IMR-90 (cell line): ENCODE measurements at regions not wholly inside any gene's neighbourhood (a gene's known extent, or its start where the extent isn't known, plus 50 kb on each side); places are given as distances from the start of the nearest gene placed in this dataset.

Source experiments
- ATAC-seq: fragments of 200-7000 bp; cut with Tn5 transposase; 2 replicates; pipeline ENCODE4 v1.9.1; 2020; ENCODE audit warnings: low read depth, mild to moderate bottlenecking, moderate library complexity
- BruUV-seq: library from RNA; stranded (reverse); fragments of 400-500 nt; replicated peaks from 2 replicates; lab custom pipeline; 2021; lab: Mats Ljungman, UMichigan
- CTCF ChIA-PET: fragments of 300-600 bp; formaldehyde crosslinking; extraction: SDS; loops from one replicate; lab custom pipeline; 2021; ENCODE audit warnings: antibody characterized with exemption; lab: Yijun Ruan, JAX
- POLR2A ChIA-PET: fragments of 300-600 bp; sonication (Branson Sonifier 250); formaldehyde crosslinking; loops from one replicate; lab custom pipeline; 2022; ENCODE audit warnings: antibody characterized with exemption; ENCODE audit not compliant: unreplicated experiment; lab: Charles Lee
- DNase-seq: peaks from one replicate; pipeline ENCODE4 v3.0.0; 2013
- H2AFZ ChIP-seq: replicated peaks from 2 replicates; pipeline ENCODE3; 2013; ENCODE audit warnings: low read length, mild to moderate bottlenecking; ENCODE audit not compliant: poor library complexity
- H2AK5ac ChIP-seq: 2 replicates; pipeline ENCODE4 v1.6.1; 2013; ENCODE audit warnings: low read depth, low read length, inconsistent platforms
- H2AK9ac ChIP-seq: replicated peaks from 2 replicates; pipeline ENCODE3; 2013; ENCODE audit warnings: mild to moderate bottlenecking, low read depth, low read length, moderate library complexity; ENCODE audit not compliant: poor library complexity
- H2BK120ac ChIP-seq: 2 replicates; pipeline ENCODE4 v1.6.1; 2013; ENCODE audit warnings: low read depth, low read length, inconsistent platforms
- H2BK15ac ChIP-seq: 3 replicates; pipeline ENCODE4 v1.6.1; 2013; ENCODE audit warnings: low read depth, low read length, inconsistent platforms
- H2BK20ac ChIP-seq: 2 replicates; pipeline ENCODE4 v1.6.1; 2013; ENCODE audit warnings: low read depth, mild to moderate bottlenecking, inconsistent platforms, low read length, moderate library complexity
- H2BK5ac ChIP-seq: 2 replicates; pipeline ENCODE4 v1.6.1; 2013; ENCODE audit warnings: mild to moderate bottlenecking, low read depth, low read length, inconsistent platforms; ENCODE audit not compliant: poor library complexity, severe bottlenecking
- H3K14ac ChIP-seq: replicated peaks from 2 replicates; pipeline ENCODE4 v1.6.1; 2013; ENCODE audit warnings: low read depth, low read length, inconsistent platforms
- H3K18ac ChIP-seq: 2 replicates; pipeline ENCODE4 v1.6.1; 2013; ENCODE audit warnings: low read depth, low read length, control low read depth
- H3K23ac ChIP-seq: 2 replicates; pipeline ENCODE4 v1.6.1; 2013; ENCODE audit warnings: low read depth, low read length, inconsistent platforms
- H3K27ac ChIP-seq: 2 replicates; pipeline ENCODE4 v1.5.1; 2013; ENCODE audit warnings: mild to moderate bottlenecking, control low read depth, low read length; ENCODE audit not compliant: insufficient read depth
- H3K27me3 ChIP-seq: 2 replicates; pipeline ENCODE4 v1.6.1; 2013; ENCODE audit warnings: low read length; ENCODE audit not compliant: control insufficient read depth, insufficient read depth
- H3K36me3 ChIP-seq: 2 replicates; pipeline ENCODE4 v1.6.1; 2013; ENCODE audit warnings: low read length, mixed read lengths; ENCODE audit not compliant: control insufficient read depth, insufficient read depth
- H3K4ac ChIP-seq: 2 replicates; pipeline ENCODE4 v1.6.1; 2013; ENCODE audit warnings: low read depth, low read length, inconsistent platforms
- H3K4me1 ChIP-seq: 2 replicates; pipeline ENCODE4 v1.6.1; 2013; ENCODE audit warnings: low read length, mixed read lengths; ENCODE audit not compliant: control insufficient read depth, insufficient read depth
- H3K4me2 ChIP-seq: 2 replicates; pipeline ENCODE4 v1.6.1; 2013; ENCODE audit warnings: low read depth, mild to moderate bottlenecking, control low read depth, low read length, moderate library complexity
- H3K4me3 ChIP-seq: 2 replicates; pipeline ENCODE4 v1.5.1; 2013; ENCODE audit warnings: low read depth, mild to moderate bottlenecking, control low read depth, low read length, moderate library complexity; ENCODE audit not compliant: insufficient read depth
- H3K56ac ChIP-seq: 2 replicates; pipeline ENCODE4 v1.6.1; 2013; ENCODE audit warnings: low read length, inconsistent platforms; ENCODE audit not compliant: insufficient read depth; ENCODE audit errors: extremely low read depth
- H3K79me1 ChIP-seq, 2 experiments: 2 replicates each; pipeline ENCODE4 v1.6.1; 2013; ENCODE audit warnings: low read length in 2 of 2, inconsistent platforms in 1 of 2, low read depth in 1 of 2
- H3K9ac ChIP-seq: 2 replicates; pipeline ENCODE4 v1.6.1; 2013; ENCODE audit warnings: low read depth, low read length, control low read depth
- H3K9me1 ChIP-seq: 2 replicates; pipeline ENCODE4 v1.6.1; 2013; ENCODE audit warnings: low read length, inconsistent platforms; ENCODE audit not compliant: insufficient read depth
- H3K9me3 ChIP-seq: 2 replicates; pipeline ENCODE4 v1.6.1; 2013; ENCODE audit warnings: low read length; ENCODE audit not compliant: control insufficient read depth, insufficient read depth
- H4K20me1 ChIP-seq: 2 replicates; pipeline ENCODE4 v1.6.1; 2013; ENCODE audit warnings: low read length, inconsistent platforms; ENCODE audit not compliant: insufficient read depth
- H4K5ac ChIP-seq: 2 replicates; pipeline ENCODE4 v1.6.1; 2013; ENCODE audit warnings: mild to moderate bottlenecking, low read depth, low read length, control low read depth
- H4K8ac ChIP-seq, 2 experiments: 2 replicates each; pipeline ENCODE4 v1.6.1; 2013; ENCODE audit warnings: low read depth in 2 of 2, low read length in 2 of 2, control low read depth in 1 of 2, inconsistent platforms in 1 of 2
- H4K91ac ChIP-seq: 2 replicates; pipeline ENCODE4 v1.6.1; 2013; ENCODE audit warnings: low read depth, low read length, inconsistent platforms; ENCODE audit not compliant: insufficient read depth
- BHLHE40 ChIP-seq: fragments of 150-350 bp; IDR thresholded peaks from 2 replicates; pipeline ENCODE4 v1.6.1; 2016; ENCODE audit warnings: mild to moderate bottlenecking, low read depth, low read length
- CEBPB ChIP-seq: IDR thresholded peaks from 2 replicates; pipeline ENCODE4 v1.6.1; 2012; ENCODE audit warnings: low read depth, low read length, improper control_type of control experiment
- CHD1 ChIP-seq: IDR thresholded peaks from 2 replicates; pipeline ENCODE4 v1.6.1; 2012; ENCODE audit warnings: low read depth, low read length, improper control_type of control experiment
- FOS ChIP-seq: fragments of 150-350 bp; IDR thresholded peaks from 2 replicates; pipeline ENCODE4 v1.6.1; 2016; ENCODE audit warnings: low read depth, low read length
- MAFK ChIP-seq: IDR thresholded peaks from 2 replicates; pipeline ENCODE4 v1.6.1; 2012; ENCODE audit warnings: low read depth, low read length, improper control_type of control experiment
- MAZ ChIP-seq: IDR thresholded peaks from 2 replicates; pipeline ENCODE4 v1.6.1; 2012; ENCODE audit warnings: low read depth, mild to moderate bottlenecking, low read length, improper control_type of control experiment, moderate library complexity, borderline replicate concordance
- MXI1 ChIP-seq: IDR thresholded peaks from 2 replicates; pipeline ENCODE4 v1.6.1; 2012; ENCODE audit warnings: low read depth, mild to moderate bottlenecking, low read length, moderate library complexity, borderline replicate concordance
- NFE2L2 ChIP-seq: fragments of 150-350 bp; IDR thresholded peaks from 2 replicates; pipeline ENCODE4 v1.6.1; 2016; ENCODE audit warnings: low read depth, mild to moderate bottlenecking, low read length
- POLR2A ChIP-seq: IDR thresholded peaks from 2 replicates; pipeline ENCODE4 v1.6.1; 2012; ENCODE audit warnings: mild to moderate bottlenecking, low read depth, low read length
- RAD21 ChIP-seq: IDR thresholded peaks from 2 replicates; pipeline ENCODE4 v1.6.1; 2012; ENCODE audit warnings: low read length, improper control_type of control experiment
- RCOR1 ChIP-seq: IDR thresholded peaks from 2 replicates; pipeline ENCODE4 v1.6.1; 2012; ENCODE audit warnings: mild to moderate bottlenecking, low read length, improper control_type of control experiment; ENCODE audit not compliant: insufficient replicate concordance
- RFX5 ChIP-seq: IDR thresholded peaks from 2 replicates; pipeline ENCODE4 v1.8.0; 2012; ENCODE audit warnings: low read depth, mild to moderate bottlenecking, low read length, moderate library complexity
- SMC3 ChIP-seq: fragments of 150-350 bp; IDR thresholded peaks from 2 replicates; pipeline ENCODE4 v1.6.1; 2016; ENCODE audit warnings: low read depth, mild to moderate bottlenecking, antibody characterized with exemption, low read length, moderate library complexity
- WGBS, 2 experiments: methylation state at CpG; one replicate each; pipeline versions ENCODE4 v1.1.5 to v1.1.7; 2013; ENCODE audit warnings: missing lambda C conversion rate in 2 of 2; ENCODE audit not compliant: insufficient read length in 1 of 2; ENCODE audit errors: extremely low coverage in 2 of 2; 5-methylcytosine and 5-hydroxymethylcytosine counted together
- dilution Hi-C: fragments of 300-500 bp; cut with HindIII; formaldehyde crosslinking; loops from one replicate; pipeline ENCODE4 v1.14.3; 2018; ENCODE audit warnings: low sequenced_read_pairs; ENCODE audit not compliant: unreplicated experiment
- in situ Hi-C: fragments of 300-500 bp; cut with MboI; formaldehyde crosslinking; loops from 3 replicates; pipeline ENCODE4 v1.14.3; 2019; ENCODE audit warnings: low sequenced_read_pairs, inconsistent platforms, mixed read lengths
- intact Hi-C: fragments of 100-400 bp; cut with micrococcal nuclease; formaldehyde crosslinking; loops from 2 replicates; pipeline ENCODE4 v1.10.0; 2022
- TF ChIP-seq, protein P1 (sequence below): conservative IDR thresholded peaks from 2 replicates; pipeline ENCODE4 v1.5.1; 2012; ENCODE audit warnings: mild to moderate bottlenecking, low read depth, low read length, improper control_type of control experiment
- TF ChIP-seq, protein P2 (sequence below): fragments of 150-350 bp; IDR thresholded peaks from 2 replicates; pipeline ENCODE4 v1.6.1; 2016; ENCODE audit warnings: low read depth, mild to moderate bottlenecking, low read length, moderate library complexity, borderline replicate concordance
- TF ChIP-seq, protein P3 (sequence below): fragments of 150-350 bp; IDR thresholded peaks from 2 replicates; pipeline ENCODE4 v1.6.1; 2017; ENCODE audit warnings: mild to moderate bottlenecking, antibody characterized with exemption, low read length, low read depth

DNA sequence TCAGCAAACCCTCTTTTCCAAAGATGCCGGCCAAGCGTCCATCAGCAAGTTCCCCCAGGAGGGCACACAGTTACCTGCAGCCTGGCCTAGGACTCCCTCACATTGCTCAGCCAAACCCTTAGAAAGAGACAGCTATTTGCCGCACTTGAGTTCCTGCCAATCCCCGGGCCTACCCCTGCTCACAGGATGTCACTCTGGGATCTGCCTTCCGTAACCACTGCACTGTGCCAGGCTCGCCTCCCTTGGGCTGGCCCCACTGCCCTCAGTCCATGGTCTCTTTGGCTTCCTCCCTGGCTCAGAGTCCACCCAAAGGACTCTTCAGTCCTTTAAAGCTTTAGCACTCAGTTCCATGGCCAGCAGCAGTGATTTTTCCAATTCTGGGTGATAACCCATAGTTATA lies 128.3 kb downstream of the NSG2 start:
- intact Hi-C loops = no loop called here
- H3K79me1 ChIP-seq = no peaks in the 10 kb centered on the region
- DNase-seq (no peak), ATAC-seq (no peak)
- H3K14ac ChIP-seq = no peak overlapping the region
- no peak overlapping the region for H3K23ac ChIP-seq
- dilution Hi-C loops = no loop called here
- no peak overlapping the region for H3K9ac ChIP-seq
- no peak overlapping the region for H2BK20ac ChIP-seq
- H4K5ac ChIP-seq = no peak overlapping the region
- H3K4me1 ChIP-seq = no peaks in the 10 kb centered on the region
- H3K18ac ChIP-seq = no peak overlapping the region
- H2AK9ac ChIP-seq = no peak overlapping the region
- no peaks in the 10 kb centered on the region for H3K36me3 ChIP-seq
- no peak overlapping the region for H4K8ac ChIP-seq
- H2AFZ ChIP-seq = no peak overlapping the region
- H2AK5ac ChIP-seq = no peak overlapping the region
- no peaks in the 10 kb centered on the region for H3K27me3 ChIP-seq
- no peak overlapping the region for H2BK120ac ChIP-seq
- WGBS, 2 experiments = 65% methylated on average over 5 of the region's 6 CpGs; no CpG with 5 or more reads in 1 of the 2 experiments
- no peak overlapping the region for H2BK5ac ChIP-seq
- H2BK15ac ChIP-seq = no peak overlapping the region
- ChIA-PET POLR2A (no interaction called here), CTCF (no interaction called here)
- H3K56ac ChIP-seq = no peak overlapping the region
- BruUV-seq = no TSS peak
- H3K4me2 ChIP-seq = no peak overlapping the region
- H4K91ac ChIP-seq = no peak overlapping the region
- no peaks in the 10 kb centered on the region for H4K20me1 ChIP-seq
- H3K9me1 ChIP-seq = no peaks in the 10 kb centered on the region
- H3K9me3 ChIP-seq = peaks cover 20% of the 10 kb centered on the region; the same call in 1 of the 2 replicates
- H3K4me3 ChIP-seq = no peak overlapping the region
- TF ChIP-seq RCOR1 = no peak
- no peak for TF ChIP-seq MXI1
- TF ChIP-seq CHD1 = no peak
- TF ChIP-seq RFX5 = no peak
- no peak for TF ChIP-seq SMC3
- no peak for TF ChIP-seq MAFK
- no peak for TF ChIP-seq MAZ
- TF ChIP-seq, protein P1, sequence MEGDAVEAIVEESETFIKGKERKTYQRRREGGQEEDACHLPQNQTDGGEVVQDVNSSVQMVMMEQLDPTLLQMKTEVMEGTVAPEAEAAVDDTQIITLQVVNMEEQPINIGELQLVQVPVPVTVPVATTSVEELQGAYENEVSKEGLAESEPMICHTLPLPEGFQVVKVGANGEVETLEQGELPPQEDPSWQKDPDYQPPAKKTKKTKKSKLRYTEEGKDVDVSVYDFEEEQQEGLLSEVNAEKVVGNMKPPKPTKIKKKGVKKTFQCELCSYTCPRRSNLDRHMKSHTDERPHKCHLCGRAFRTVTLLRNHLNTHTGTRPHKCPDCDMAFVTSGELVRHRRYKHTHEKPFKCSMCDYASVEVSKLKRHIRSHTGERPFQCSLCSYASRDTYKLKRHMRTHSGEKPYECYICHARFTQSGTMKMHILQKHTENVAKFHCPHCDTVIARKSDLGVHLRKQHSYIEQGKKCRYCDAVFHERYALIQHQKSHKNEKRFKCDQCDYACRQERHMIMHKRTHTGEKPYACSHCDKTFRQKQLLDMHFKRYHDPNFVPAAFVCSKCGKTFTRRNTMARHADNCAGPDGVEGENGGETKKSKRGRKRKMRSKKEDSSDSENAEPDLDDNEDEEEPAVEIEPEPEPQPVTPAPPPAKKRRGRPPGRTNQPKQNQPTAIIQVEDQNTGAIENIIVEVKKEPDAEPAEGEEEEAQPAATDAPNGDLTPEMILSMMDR = no peak
- TF ChIP-seq RAD21 = no peak
- TF ChIP-seq, protein P2, sequence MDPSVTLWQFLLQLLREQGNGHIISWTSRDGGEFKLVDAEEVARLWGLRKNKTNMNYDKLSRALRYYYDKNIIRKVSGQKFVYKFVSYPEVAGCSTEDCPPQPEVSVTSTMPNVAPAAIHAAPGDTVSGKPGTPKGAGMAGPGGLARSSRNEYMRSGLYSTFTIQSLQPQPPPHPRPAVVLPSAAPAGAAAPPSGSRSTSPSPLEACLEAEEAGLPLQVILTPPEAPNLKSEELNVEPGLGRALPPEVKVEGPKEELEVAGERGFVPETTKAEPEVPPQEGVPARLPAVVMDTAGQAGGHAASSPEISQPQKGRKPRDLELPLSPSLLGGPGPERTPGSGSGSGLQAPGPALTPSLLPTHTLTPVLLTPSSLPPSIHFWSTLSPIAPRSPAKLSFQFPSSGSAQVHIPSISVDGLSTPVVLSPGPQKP = no peak
- no peak for TF ChIP-seq FOS
- TF ChIP-seq POLR2A = no peak
- TF ChIP-seq, protein P3, sequence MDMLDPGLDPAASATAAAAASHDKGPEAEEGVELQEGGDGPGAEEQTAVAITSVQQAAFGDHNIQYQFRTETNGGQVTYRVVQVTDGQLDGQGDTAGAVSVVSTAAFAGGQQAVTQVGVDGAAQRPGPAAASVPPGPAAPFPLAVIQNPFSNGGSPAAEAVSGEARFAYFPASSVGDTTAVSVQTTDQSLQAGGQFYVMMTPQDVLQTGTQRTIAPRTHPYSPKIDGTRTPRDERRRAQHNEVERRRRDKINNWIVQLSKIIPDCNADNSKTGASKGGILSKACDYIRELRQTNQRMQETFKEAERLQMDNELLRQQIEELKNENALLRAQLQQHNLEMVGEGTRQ = no peak
- TF ChIP-seq NFE2L2 = no peak
- no peak for TF ChIP-seq CEBPB
- no peak for TF ChIP-seq BHLHE40
- H3K4ac ChIP-seq = no peak overlapping the region
- in situ Hi-C loops = no loop called here
- no peak overlapping the region for H3K27ac ChIP-seq
